ENCODE measurements at regions not wholly inside any gene's neighbourhood (a gene's known extent, or its start where the extent isn't known, plus 50 kb on each side); places are given as distances from the start of the nearest gene placed in this dataset.

DNA sequence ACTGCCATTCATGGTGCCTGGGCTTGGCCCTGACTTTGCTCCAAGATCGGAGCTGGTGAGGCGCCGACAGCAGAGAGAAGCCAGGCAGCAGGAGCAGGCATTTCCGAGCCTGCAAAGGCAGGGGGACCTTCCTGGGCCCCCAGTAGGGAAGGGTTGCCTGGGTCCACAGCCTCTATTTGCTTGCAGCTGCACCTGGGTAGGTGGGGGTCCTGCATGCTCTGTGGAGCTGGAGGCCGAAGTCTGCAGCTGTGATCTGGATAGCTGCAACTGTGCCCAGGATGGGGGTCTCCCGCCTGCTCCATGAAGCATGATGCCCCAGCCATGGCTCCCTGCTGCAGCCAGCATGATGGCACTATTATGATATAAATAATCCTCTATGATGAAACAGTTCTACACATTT is 2144.2 kb downstream of the PCDH9 start:
- TF ChIP-seq CTBP1 (IDR thresholded peaks at IDR 0.05; ENCODE audit: borderline replicate concordance) (no peak), FOXM1 (IDR thresholded peaks at IDR 0.05; ENCODE audit: borderline replicate concordance) (no peak), HDGF (IDR thresholded peaks at IDR 0.05; ENCODE audit: borderline replicate concordance) (no peak), ELF4 (IDR thresholded peaks at IDR 0.05) (no peak)

All from HEK293T (cell line).